ENCODE measurements at regions not wholly inside any gene's neighbourhood (a gene's known extent, or its start where the extent isn't known, plus 50 kb on each side); places are given as distances from the start of the nearest gene placed in this dataset.

DNA sequence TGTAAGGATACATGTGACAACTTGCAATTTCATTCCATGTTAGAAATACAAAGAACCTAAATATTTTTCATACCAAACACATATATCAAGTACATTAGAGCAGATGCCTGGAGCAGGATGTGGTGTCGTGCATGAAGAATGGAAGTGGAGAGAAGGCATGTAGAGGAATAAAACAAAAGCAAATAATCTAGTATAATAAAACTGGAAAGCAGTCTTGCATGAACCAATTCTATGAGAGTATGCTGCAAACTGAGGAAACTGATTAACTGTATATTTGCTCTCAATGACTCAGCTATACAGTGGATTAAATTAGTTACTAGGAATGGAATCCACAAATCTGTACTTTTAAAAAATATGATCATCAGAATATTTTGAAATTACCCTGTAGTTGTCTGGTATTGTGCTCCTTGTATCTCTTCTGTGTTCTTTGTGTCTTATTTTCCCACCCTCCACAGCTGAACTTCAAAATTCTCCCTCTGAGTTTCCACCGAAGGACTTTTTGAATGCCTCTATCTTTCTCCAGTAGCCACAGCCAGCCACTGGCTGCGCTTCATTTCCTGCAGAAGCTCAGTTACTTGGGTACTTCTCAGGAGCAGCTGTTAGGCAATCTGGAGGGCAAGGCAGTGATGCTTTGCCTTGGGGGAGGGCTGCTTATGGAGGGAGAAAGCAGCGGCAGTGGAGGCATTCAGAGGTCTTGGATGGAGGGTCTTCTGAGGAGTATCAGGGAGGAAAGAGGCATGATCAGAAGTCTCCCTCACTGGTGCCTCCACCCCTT is 608.0 kb downstream of the BRINP1 start:
- no peak for TF ChIP-seq SUZ12 (IDR thresholded peaks at IDR 0.05; ENCODE audit: extremely low read depth, insufficient read depth, insufficient read length)
- no peak for TF ChIP-seq ZNF274 (IDR thresholded peaks at IDR 0.05; ENCODE audit: low read depth, low read length)
- no peak for TF ChIP-seq YY1 (IDR thresholded peaks at IDR 0.05; ENCODE audit: insufficient read depth, insufficient read length)
